ENCODE measurements at regions not wholly inside any gene's neighbourhood (a gene's known extent, or its start where the extent isn't known, plus 50 kb on each side); places are given as distances from the start of the nearest gene placed in this dataset.
A peak's percentile ranks its signal among the peaks of the same experiment; 100 is the strongest.

DNA sequence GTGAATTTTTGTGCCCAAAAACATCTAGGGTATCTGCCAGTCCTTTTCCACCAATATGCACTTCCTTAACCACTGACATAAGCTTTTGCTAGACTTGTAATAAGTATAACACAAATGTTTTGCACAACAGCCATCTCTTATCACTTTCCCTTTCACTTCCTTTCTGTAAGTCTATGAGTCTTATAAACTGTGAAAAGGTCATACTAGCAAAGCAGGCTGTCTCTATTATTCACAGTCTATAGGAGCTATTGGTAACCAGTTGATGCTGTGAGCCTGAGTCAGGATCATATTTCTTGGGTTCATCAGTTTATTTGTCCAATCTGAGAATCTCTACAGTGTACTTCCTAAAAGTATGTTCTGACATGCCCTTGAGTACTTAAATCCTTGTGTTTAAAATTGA lies 172.6 kb downstream of the CHRM3 start (continued):
- TF ChIP-seq, protein P1, sequence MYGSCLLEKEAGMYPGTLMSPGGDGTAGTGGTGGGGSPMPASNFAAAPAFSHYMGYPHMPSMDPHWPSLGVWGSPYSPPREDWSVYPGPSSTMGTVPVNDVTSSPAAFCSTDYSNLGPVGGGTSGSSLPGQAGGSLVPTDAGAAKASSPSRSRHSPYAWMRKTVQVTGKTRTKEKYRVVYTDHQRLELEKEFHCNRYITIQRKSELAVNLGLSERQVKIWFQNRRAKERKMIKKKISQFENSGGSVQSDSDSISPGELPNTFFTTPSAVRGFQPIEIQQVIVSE (CRISPR knock-in tag; IDR thresholded peaks at IDR 0.05; ENCODE audit: borderline replicate concordance): no peak
- TF ChIP-seq ZNF423 (CRISPR knock-in tag; IDR thresholded peaks at IDR 0.05) (no peak), OVOL2 (CRISPR knock-in tag; IDR thresholded peaks at IDR 0.05; ENCODE audit: borderline replicate concordance) (no peak), IRF2 (CRISPR knock-in tag; IDR thresholded peaks at IDR 0.05; ENCODE audit: borderline replicate concordance, low read depth) (no peak), NR1H2 (CRISPR knock-in tag; IDR thresholded peaks at IDR 0.05) (no peak), TEAD4 (CRISPR knock-in tag; IDR thresholded peaks at IDR 0.05) (no peak), TCF7 (CRISPR knock-in tag; IDR thresholded peaks at IDR 0.05; ENCODE audit: low read depth) (no peak)
- TF ChIP-seq, protein P2, sequence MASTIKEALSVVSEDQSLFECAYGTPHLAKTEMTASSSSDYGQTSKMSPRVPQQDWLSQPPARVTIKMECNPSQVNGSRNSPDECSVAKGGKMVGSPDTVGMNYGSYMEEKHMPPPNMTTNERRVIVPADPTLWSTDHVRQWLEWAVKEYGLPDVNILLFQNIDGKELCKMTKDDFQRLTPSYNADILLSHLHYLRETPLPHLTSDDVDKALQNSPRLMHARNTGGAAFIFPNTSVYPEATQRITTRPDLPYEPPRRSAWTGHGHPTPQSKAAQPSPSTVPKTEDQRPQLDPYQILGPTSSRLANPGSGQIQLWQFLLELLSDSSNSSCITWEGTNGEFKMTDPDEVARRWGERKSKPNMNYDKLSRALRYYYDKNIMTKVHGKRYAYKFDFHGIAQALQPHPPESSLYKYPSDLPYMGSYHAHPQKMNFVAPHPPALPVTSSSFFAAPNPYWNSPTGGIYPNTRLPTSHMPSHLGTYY (CRISPR knock-in tag; IDR thresholded peaks at IDR 0.05): no peak

DNA sequence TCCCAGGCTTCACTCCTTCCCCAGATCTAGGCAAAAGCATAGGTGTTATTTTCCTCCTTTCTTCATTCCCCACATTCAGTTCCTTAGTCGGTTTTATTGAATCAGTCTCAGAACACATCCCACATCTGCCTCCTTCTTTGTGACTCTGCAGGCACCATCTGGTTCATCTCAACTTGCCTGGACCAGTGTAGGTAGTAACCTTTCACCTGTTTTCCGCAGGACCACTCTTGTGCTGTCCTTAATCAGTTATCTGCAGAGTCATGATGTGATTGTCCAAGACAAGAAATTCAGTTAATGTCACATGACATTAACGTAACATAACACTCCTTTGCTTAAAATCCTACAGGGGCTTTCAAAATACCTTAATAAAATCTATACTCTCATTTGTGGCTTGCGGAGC lies 174.6 kb downstream of the CHRM3 start:
- Mint-ChIP-seq H3K27ac (peak overlapping the region; percentile 38; the same call in 1 of the 2 replicates), H3K27me3 (ENCODE audit: low read depth) (no peaks in the 10 kb centered on the region), H3K9me3 (no peaks in the 10 kb centered on the region), H3K4me1 (peaks cover 16% of the 10 kb centered on the region), H3K4me3 (no peak overlapping the region), H3K36me3 (no peaks in the 10 kb centered on the region)
- ChIA-PET POLR2A (no interaction called here), CTCF (no interaction called here)
- DNase-seq (ENCODE audit: low spot score) (no peak), ATAC-seq (no peak)
- TF ChIP-seq, protein P3, sequence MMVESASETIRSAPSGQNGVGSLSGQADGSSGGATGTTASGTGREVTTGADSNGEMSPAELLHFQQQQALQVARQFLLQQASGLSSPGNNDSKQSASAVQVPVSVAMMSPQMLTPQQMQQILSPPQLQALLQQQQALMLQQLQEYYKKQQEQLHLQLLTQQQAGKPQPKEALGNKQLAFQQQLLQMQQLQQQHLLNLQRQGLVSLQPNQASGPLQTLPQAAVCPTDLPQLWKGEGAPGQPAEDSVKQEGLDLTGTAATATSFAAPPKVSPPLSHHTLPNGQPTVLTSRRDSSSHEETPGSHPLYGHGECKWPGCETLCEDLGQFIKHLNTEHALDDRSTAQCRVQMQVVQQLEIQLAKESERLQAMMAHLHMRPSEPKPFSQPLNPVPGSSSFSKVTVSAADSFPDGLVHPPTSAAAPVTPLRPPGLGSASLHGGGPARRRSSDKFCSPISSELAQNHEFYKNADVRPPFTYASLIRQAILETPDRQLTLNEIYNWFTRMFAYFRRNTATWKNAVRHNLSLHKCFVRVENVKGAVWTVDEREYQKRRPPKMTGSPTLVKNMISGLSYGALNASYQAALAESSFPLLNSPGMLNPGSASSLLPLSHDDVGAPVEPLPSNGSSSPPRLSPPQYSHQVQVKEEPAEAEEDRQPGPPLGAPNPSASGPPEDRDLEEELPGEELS (CRISPR knock-in tag; IDR thresholded peaks at IDR 0.05): no peak
- no peak for TF ChIP-seq CBFB (CRISPR knock-in tag; IDR thresholded peaks at IDR 0.05; ENCODE audit: low read depth)
- TF ChIP-seq ZNF219 (CRISPR knock-in tag; IDR thresholded peaks at IDR 0.05; ENCODE audit: borderline replicate concordance): no peak
- no peak for TF ChIP-seq SOX15 (CRISPR knock-in tag; IDR thresholded peaks at IDR 0.05)
- no peak for TF ChIP-seq SMAD4 (CRISPR knock-in tag; IDR thresholded peaks at IDR 0.05)
- TF ChIP-seq, protein P4, sequence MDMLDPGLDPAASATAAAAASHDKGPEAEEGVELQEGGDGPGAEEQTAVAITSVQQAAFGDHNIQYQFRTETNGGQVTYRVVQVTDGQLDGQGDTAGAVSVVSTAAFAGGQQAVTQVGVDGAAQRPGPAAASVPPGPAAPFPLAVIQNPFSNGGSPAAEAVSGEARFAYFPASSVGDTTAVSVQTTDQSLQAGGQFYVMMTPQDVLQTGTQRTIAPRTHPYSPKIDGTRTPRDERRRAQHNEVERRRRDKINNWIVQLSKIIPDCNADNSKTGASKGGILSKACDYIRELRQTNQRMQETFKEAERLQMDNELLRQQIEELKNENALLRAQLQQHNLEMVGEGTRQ (CRISPR knock-in tag; IDR thresholded peaks at IDR 0.05): no peak
- TF ChIP-seq, protein P5, sequence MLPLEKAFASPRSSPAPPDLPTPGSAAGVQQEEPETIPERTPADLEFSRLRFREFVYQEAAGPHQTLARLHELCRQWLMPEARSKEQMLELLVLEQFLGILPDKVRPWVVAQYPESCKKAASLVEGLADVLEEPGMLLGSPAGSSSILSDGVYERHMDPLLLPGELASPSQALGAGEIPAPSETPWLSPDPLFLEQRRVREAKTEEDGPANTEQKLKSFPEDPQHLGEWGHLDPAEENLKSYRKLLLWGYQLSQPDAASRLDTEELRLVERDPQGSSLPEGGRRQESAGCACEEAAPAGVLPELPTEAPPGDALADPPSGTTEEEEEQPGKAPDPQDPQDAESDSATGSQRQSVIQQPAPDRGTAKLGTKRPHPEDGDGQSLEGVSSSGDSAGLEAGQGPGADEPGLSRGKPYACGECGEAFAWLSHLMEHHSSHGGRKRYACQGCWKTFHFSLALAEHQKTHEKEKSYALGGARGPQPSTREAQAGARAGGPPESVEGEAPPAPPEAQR (CRISPR knock-in tag; IDR thresholded peaks at IDR 0.05): no peak
- TF ChIP-seq TEAD4 (CRISPR knock-in tag; IDR thresholded peaks at IDR 0.05): no peak
- TF ChIP-seq RORB (CRISPR knock-in tag; IDR thresholded peaks at IDR 0.05): no peak
- no peak for TF ChIP-seq ATF1 (CRISPR knock-in tag; IDR thresholded peaks at IDR 0.05)
- no peak for TF ChIP-seq EMX1 (CRISPR knock-in tag; IDR thresholded peaks at IDR 0.05)
- TF ChIP-seq GRHL2 (CRISPR knock-in tag; IDR thresholded peaks at IDR 0.05; ENCODE audit: insufficient replicate concordance, severe bottlenecking): no peak
- no peak for TF ChIP-seq HMGA2 (CRISPR knock-in tag; IDR thresholded peaks at IDR 0.05)
- no peak for TF ChIP-seq NFATC4 (CRISPR knock-in tag; IDR thresholded peaks at IDR 0.05)
- TF ChIP-seq, protein P6, sequence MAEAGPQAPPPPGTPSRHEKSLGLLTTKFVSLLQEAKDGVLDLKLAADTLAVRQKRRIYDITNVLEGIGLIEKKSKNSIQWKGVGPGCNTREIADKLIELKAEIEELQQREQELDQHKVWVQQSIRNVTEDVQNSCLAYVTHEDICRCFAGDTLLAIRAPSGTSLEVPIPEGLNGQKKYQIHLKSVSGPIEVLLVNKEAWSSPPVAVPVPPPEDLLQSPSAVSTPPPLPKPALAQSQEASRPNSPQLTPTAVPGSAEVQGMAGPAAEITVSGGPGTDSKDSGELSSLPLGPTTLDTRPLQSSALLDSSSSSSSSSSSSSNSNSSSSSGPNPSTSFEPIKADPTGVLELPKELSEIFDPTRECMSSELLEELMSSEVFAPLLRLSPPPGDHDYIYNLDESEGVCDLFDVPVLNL (CRISPR knock-in tag; IDR thresholded peaks at IDR 0.05; ENCODE audit: borderline replicate concordance, low read depth): no peak
- TF ChIP-seq NR3C1 (CRISPR knock-in tag; conservative IDR thresholded peaks at IDR 0.05; ENCODE audit: low read depth): no peak
- TF ChIP-seq, protein P7, sequence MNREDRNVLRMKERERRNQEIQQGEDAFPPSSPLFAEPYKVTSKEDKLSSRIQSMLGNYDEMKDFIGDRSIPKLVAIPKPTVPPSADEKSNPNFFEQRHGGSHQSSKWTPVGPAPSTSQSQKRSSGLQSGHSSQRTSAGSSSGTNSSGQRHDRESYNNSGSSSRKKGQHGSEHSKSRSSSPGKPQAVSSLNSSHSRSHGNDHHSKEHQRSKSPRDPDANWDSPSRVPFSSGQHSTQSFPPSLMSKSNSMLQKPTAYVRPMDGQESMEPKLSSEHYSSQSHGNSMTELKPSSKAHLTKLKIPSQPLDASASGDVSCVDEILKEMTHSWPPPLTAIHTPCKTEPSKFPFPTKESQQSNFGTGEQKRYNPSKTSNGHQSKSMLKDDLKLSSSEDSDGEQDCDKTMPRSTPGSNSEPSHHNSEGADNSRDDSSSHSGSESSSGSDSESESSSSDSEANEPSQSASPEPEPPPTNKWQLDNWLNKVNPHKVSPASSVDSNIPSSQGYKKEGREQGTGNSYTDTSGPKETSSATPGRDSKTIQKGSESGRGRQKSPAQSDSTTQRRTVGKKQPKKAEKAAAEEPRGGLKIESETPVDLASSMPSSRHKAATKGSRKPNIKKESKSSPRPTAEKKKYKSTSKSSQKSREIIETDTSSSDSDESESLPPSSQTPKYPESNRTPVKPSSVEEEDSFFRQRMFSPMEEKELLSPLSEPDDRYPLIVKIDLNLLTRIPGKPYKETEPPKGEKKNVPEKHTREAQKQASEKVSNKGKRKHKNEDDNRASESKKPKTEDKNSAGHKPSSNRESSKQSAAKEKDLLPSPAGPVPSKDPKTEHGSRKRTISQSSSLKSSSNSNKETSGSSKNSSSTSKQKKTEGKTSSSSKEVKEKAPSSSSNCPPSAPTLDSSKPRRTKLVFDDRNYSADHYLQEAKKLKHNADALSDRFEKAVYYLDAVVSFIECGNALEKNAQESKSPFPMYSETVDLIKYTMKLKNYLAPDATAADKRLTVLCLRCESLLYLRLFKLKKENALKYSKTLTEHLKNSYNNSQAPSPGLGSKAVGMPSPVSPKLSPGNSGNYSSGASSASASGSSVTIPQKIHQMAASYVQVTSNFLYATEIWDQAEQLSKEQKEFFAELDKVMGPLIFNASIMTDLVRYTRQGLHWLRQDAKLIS (CRISPR knock-in tag; IDR thresholded peaks at IDR 0.05; ENCODE audit: borderline replicate concordance): no peak
- TF ChIP-seq ZBTB21 (CRISPR knock-in tag; IDR thresholded peaks at IDR 0.05; ENCODE audit: borderline replicate concordance): no peak
- TF ChIP-seq, protein P8, sequence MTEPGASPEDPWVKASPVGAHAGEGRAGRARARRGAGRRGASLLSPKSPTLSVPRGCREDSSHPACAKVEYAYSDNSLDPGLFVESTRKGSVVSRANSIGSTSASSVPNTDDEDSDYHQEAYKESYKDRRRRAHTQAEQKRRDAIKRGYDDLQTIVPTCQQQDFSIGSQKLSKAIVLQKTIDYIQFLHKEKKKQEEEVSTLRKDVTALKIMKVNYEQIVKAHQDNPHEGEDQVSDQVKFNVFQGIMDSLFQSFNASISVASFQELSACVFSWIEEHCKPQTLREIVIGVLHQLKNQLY (CRISPR knock-in tag; IDR thresholded peaks at IDR 0.05): no peak

All from WTC11 (cell line).